ENCODE measurements at regions not wholly inside any gene's neighbourhood (a gene's known extent, or its start where the extent isn't known, plus 50 kb on each side); places are given as distances from the start of the nearest gene placed in this dataset.

DNA sequence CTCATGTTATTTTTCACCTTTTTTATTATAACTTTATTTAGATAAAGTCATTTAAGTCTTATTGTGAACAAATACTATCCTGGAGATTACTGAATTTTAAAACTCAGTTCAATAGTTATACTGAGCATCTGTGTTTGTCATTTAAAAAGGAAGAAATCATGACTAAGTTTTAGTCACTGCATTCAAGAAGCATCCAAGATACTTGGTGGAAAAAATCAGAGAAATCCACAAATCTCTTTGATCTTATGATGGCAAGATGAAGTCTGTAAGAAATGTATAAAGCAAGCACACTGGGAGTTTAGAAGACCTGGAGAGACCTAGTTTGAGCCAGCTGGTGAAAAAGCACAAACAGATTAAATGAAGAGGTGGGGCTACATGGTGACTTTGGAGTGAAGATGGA is 529.8 kb upstream of the IGFBP3 start:
- Mint-ChIP-seq H3K4me1 (no peaks in the 10 kb centered on the region), H3K27me3 (ENCODE audit: low read depth) (no peaks in the 10 kb centered on the region; the same call in none of the 2 replicates), H3K4me3 (no peak overlapping the region), H3K9me3 (peaks cover 59% of the 10 kb centered on the region), H3K27ac (no peak overlapping the region), H3K36me3 (0 out of 2 replicates have a peak, but pooled peaks cover 3% of the 10 kb centered on the region)
- TF ChIP-seq, protein P1, sequence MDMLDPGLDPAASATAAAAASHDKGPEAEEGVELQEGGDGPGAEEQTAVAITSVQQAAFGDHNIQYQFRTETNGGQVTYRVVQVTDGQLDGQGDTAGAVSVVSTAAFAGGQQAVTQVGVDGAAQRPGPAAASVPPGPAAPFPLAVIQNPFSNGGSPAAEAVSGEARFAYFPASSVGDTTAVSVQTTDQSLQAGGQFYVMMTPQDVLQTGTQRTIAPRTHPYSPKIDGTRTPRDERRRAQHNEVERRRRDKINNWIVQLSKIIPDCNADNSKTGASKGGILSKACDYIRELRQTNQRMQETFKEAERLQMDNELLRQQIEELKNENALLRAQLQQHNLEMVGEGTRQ (CRISPR knock-in tag; IDR thresholded peaks at IDR 0.05): no peak
- TF ChIP-seq NFATC4 (CRISPR knock-in tag; IDR thresholded peaks at IDR 0.05): no peak
- TF ChIP-seq MYBL2 (CRISPR knock-in tag; IDR thresholded peaks at IDR 0.05): no peak
- TF ChIP-seq, protein P2, sequence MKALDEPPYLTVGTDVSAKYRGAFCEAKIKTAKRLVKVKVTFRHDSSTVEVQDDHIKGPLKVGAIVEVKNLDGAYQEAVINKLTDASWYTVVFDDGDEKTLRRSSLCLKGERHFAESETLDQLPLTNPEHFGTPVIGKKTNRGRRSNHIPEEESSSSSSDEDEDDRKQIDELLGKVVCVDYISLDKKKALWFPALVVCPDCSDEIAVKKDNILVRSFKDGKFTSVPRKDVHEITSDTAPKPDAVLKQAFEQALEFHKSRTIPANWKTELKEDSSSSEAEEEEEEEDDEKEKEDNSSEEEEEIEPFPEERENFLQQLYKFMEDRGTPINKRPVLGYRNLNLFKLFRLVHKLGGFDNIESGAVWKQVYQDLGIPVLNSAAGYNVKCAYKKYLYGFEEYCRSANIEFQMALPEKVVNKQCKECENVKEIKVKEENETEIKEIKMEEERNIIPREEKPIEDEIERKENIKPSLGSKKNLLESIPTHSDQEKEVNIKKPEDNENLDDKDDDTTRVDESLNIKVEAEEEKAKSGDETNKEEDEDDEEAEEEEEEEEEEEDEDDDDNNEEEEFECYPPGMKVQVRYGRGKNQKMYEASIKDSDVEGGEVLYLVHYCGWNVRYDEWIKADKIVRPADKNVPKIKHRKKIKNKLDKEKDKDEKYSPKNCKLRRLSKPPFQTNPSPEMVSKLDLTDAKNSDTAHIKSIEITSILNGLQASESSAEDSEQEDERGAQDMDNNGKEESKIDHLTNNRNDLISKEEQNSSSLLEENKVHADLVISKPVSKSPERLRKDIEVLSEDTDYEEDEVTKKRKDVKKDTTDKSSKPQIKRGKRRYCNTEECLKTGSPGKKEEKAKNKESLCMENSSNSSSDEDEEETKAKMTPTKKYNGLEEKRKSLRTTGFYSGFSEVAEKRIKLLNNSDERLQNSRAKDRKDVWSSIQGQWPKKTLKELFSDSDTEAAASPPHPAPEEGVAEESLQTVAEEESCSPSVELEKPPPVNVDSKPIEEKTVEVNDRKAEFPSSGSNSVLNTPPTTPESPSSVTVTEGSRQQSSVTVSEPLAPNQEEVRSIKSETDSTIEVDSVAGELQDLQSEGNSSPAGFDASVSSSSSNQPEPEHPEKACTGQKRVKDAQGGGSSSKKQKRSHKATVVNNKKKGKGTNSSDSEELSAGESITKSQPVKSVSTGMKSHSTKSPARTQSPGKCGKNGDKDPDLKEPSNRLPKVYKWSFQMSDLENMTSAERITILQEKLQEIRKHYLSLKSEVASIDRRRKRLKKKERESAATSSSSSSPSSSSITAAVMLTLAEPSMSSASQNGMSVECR (CRISPR knock-in tag; IDR thresholded peaks at IDR 0.05; ENCODE audit: borderline replicate concordance): no peak
- TF ChIP-seq, protein P3, sequence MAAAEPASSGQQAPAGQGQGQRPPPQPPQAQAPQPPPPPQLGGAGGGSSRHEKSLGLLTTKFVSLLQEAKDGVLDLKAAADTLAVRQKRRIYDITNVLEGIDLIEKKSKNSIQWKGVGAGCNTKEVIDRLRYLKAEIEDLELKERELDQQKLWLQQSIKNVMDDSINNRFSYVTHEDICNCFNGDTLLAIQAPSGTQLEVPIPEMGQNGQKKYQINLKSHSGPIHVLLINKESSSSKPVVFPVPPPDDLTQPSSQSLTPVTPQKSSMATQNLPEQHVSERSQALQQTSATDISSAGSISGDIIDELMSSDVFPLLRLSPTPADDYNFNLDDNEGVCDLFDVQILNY (CRISPR knock-in tag; IDR thresholded peaks at IDR 0.05): no peak
- no peak for TF ChIP-seq ZNF671 (CRISPR knock-in tag; IDR thresholded peaks at IDR 0.05)
- TF ChIP-seq, protein P4, sequence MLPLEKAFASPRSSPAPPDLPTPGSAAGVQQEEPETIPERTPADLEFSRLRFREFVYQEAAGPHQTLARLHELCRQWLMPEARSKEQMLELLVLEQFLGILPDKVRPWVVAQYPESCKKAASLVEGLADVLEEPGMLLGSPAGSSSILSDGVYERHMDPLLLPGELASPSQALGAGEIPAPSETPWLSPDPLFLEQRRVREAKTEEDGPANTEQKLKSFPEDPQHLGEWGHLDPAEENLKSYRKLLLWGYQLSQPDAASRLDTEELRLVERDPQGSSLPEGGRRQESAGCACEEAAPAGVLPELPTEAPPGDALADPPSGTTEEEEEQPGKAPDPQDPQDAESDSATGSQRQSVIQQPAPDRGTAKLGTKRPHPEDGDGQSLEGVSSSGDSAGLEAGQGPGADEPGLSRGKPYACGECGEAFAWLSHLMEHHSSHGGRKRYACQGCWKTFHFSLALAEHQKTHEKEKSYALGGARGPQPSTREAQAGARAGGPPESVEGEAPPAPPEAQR (CRISPR knock-in tag; IDR thresholded peaks at IDR 0.05): no peak
- POLR2A ChIA-PET: no interaction called here
- CTCF ChIA-PET: no interaction called here
- DNase-seq (ENCODE audit: low spot score) (no peak), ATAC-seq (no peak)

DNA sequence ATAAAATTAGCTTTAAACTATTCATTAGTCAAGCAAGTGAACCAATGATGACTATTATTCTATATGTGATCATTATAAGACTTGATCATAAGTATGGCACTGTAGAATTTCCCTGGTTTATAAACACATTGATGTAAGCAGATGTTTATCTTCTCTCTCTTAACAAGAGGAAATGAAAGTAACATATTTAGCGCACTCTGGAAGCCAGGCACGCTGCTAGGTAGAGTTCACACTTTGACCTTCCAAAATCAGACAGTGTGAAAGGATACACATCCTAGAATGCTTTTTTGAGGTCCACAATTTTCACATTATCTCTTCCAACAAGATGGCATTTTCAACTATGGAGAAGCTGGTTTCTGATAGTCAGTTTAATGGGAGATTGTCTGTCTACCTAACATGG is 529.4 kb upstream of the IGFBP3 start:
- 0 out of 2 replicates have a peak, but pooled peaks cover 3% of the 10 kb centered on the region for H3K36me3 Mint-ChIP-seq
- H3K27ac Mint-ChIP-seq: no peak overlapping the region
- TF ChIP-seq FOXK1 (CRISPR knock-in tag; IDR thresholded peaks at IDR 0.05): no peak
- TF ChIP-seq GTF2I (CRISPR knock-in tag; conservative IDR thresholded peaks at IDR 0.05): no peak
- TF ChIP-seq, protein P5, sequence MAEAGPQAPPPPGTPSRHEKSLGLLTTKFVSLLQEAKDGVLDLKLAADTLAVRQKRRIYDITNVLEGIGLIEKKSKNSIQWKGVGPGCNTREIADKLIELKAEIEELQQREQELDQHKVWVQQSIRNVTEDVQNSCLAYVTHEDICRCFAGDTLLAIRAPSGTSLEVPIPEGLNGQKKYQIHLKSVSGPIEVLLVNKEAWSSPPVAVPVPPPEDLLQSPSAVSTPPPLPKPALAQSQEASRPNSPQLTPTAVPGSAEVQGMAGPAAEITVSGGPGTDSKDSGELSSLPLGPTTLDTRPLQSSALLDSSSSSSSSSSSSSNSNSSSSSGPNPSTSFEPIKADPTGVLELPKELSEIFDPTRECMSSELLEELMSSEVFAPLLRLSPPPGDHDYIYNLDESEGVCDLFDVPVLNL (CRISPR knock-in tag; IDR thresholded peaks at IDR 0.05; ENCODE audit: borderline replicate concordance, low read depth): no peak
- no peak for TF ChIP-seq PRRX2 (CRISPR knock-in tag; IDR thresholded peaks at IDR 0.05)
- no peak overlapping the region for H3K4me3 Mint-ChIP-seq
- POLR2A ChIA-PET: no interaction called here
- CTCF ChIA-PET: no interaction called here
- no peaks in the 10 kb centered on the region for H3K4me1 Mint-ChIP-seq
- DNase-seq (ENCODE audit: low spot score): no peak
- no peaks in the 10 kb centered on the region; the same call in none of the 2 replicates for H3K27me3 Mint-ChIP-seq (ENCODE audit: low read depth)
- no peak for ATAC-seq
- H3K9me3 Mint-ChIP-seq: peaks cover 59% of the 10 kb centered on the region

DNA sequence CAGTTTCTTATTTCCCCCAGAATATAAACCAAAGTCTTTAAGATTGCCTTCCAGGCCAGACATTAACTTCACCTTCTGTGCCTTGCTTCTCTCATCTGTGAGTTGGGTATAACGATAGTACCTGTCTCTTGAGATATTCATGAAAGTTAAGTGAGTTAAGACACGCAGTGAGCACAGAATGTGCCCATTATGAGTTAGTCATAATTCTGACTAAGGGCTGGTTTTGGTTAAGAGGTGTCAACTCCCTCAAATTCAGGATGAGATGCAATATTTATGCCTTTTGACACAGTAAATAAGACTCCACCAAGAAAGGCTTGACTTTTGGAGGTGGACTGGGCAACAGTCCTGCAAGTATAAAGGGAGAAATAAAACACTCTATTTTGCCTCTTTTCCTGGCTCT is 528.7 kb upstream of the IGFBP3 start:
- Mint-ChIP-seq H3K27ac (no peak overlapping the region), H3K36me3 (0 out of 2 replicates have a peak, but pooled peaks cover 3% of the 10 kb centered on the region), H3K9me3 (peaks cover 57% of the 10 kb centered on the region), H3K4me3 (no peak overlapping the region), H3K4me1 (no peaks in the 10 kb centered on the region), H3K27me3 (ENCODE audit: low read depth) (no peaks in the 10 kb centered on the region; the same call in none of the 2 replicates)
- POLR2A ChIA-PET: no interaction called here
- DNase-seq (ENCODE audit: low spot score): no peak
- ATAC-seq: no peak
- CTCF ChIA-PET: interaction anchor here (0.7 kb wide), 1 partner anchor 638 kb away, joined by 5 read pairs; no protein-coding TSS in a partner anchor
- no peak for TF ChIP-seq ESRRA (CRISPR knock-in tag; IDR thresholded peaks at IDR 0.05; ENCODE audit: borderline replicate concordance)
- TF ChIP-seq ZNF396 (CRISPR knock-in tag; IDR thresholded peaks at IDR 0.05; ENCODE audit: borderline replicate concordance): no peak
- no peak for TF ChIP-seq FOXK1 (CRISPR knock-in tag; IDR thresholded peaks at IDR 0.05)
- TF ChIP-seq, protein P3 (CRISPR knock-in tag; IDR thresholded peaks at IDR 0.05): no peak
- TF ChIP-seq, protein P6, sequence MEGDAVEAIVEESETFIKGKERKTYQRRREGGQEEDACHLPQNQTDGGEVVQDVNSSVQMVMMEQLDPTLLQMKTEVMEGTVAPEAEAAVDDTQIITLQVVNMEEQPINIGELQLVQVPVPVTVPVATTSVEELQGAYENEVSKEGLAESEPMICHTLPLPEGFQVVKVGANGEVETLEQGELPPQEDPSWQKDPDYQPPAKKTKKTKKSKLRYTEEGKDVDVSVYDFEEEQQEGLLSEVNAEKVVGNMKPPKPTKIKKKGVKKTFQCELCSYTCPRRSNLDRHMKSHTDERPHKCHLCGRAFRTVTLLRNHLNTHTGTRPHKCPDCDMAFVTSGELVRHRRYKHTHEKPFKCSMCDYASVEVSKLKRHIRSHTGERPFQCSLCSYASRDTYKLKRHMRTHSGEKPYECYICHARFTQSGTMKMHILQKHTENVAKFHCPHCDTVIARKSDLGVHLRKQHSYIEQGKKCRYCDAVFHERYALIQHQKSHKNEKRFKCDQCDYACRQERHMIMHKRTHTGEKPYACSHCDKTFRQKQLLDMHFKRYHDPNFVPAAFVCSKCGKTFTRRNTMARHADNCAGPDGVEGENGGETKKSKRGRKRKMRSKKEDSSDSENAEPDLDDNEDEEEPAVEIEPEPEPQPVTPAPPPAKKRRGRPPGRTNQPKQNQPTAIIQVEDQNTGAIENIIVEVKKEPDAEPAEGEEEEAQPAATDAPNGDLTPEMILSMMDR (IDR thresholded peaks at IDR 0.05): no peak
- TF ChIP-seq, protein P7, sequence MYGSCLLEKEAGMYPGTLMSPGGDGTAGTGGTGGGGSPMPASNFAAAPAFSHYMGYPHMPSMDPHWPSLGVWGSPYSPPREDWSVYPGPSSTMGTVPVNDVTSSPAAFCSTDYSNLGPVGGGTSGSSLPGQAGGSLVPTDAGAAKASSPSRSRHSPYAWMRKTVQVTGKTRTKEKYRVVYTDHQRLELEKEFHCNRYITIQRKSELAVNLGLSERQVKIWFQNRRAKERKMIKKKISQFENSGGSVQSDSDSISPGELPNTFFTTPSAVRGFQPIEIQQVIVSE (CRISPR knock-in tag; IDR thresholded peaks at IDR 0.05; ENCODE audit: borderline replicate concordance): no peak
- TF ChIP-seq, protein P8, sequence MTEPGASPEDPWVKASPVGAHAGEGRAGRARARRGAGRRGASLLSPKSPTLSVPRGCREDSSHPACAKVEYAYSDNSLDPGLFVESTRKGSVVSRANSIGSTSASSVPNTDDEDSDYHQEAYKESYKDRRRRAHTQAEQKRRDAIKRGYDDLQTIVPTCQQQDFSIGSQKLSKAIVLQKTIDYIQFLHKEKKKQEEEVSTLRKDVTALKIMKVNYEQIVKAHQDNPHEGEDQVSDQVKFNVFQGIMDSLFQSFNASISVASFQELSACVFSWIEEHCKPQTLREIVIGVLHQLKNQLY (CRISPR knock-in tag; IDR thresholded peaks at IDR 0.05): no peak
- TF ChIP-seq NR2C2 (CRISPR knock-in tag; IDR thresholded peaks at IDR 0.05): no peak
- no peak for TF ChIP-seq ZNF416 (CRISPR knock-in tag; IDR thresholded peaks at IDR 0.05)
